Prostate gland (tissue), 2 donors: ENCODE measurements at regions not wholly inside any gene's neighbourhood (a gene's known extent, or its start where the extent isn't known, plus 50 kb on each side); places are given as distances from the start of the nearest gene placed in this dataset.

Experiments
- POLR2AphosphoS5 ChIP-seq: sonication (generic); formaldehyde crosslinking; IDR thresholded peaks from one replicate; pipeline ENCODE4 v1.6.1; 2017; ENCODE audit warnings: antibody characterized with exemption
- TF ChIP-seq, protein P1 (sequence below), 4 experiments: fragments of 200-600 bp in 2 of 4; fragments of 450-650 bp in 2 of 4; sonication (generic) in 2 of 4; IDR thresholded peaks; 1 replicate in 3 of 4; 2 replicates in 1 of 4; pipeline ENCODE4 v1.5.1; 2016 to 2019; ENCODE audit warnings: antibody characterized with exemption in 4 of 4, mild to moderate bottlenecking in 2 of 4, moderate library complexity in 2 of 4

DNA sequence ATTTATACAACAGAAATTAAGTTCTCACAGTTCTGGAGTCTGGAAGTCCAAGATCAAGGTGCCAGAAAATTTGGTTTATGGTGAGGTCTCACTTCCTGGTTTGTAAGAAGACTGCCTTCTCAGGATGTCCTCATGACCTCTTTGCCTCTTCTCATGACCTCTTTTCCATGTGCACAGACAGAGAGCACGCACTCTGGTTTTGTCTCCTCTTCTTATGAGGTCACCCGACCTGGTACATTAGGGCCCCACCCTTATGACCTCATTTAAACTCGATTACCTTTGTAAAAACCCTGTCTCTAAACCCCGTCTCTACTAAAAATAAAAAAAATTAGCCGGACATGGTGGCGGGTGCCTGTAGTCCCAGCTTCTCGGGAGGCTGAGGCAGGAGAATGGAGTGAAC, 155.9 kb downstream of the KIT start:
- TF ChIP-seq, protein P1, sequence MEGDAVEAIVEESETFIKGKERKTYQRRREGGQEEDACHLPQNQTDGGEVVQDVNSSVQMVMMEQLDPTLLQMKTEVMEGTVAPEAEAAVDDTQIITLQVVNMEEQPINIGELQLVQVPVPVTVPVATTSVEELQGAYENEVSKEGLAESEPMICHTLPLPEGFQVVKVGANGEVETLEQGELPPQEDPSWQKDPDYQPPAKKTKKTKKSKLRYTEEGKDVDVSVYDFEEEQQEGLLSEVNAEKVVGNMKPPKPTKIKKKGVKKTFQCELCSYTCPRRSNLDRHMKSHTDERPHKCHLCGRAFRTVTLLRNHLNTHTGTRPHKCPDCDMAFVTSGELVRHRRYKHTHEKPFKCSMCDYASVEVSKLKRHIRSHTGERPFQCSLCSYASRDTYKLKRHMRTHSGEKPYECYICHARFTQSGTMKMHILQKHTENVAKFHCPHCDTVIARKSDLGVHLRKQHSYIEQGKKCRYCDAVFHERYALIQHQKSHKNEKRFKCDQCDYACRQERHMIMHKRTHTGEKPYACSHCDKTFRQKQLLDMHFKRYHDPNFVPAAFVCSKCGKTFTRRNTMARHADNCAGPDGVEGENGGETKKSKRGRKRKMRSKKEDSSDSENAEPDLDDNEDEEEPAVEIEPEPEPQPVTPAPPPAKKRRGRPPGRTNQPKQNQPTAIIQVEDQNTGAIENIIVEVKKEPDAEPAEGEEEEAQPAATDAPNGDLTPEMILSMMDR (IDR thresholded peaks at IDR 0.05) = no peak
- TF ChIP-seq POLR2AphosphoS5 = no peak
